K562 (cell line): ENCODE measurements at regions not wholly inside any gene's neighbourhood (a gene's known extent, or its start where the extent isn't known, plus 50 kb on each side); places are given as distances from the start of the nearest gene placed in this dataset.

ENCODE experiments used
- ATAC-seq: fragments of 200-7000 bp; cut with Tn5 transposase; 3 replicates; pipeline ENCODE4 v1.9.1; 2020; ENCODE audit warnings: moderate library complexity
- BruUV-seq: library from RNA; stranded (reverse); fragments of 400-500 nt; replicated peaks from 2 replicates; lab custom pipeline; 2021; lab: Mats Ljungman, UMichigan
- CTCF ChIA-PET: fragments of 300-600 bp; formaldehyde crosslinking; extraction: SDS; loops from one replicate; lab custom pipeline; 2021; ENCODE audit warnings: low intra/inter-chr PET ratio; lab: Yijun Ruan, JAX
- POLR2A ChIA-PET: fragments of 300-600, 350-650 bp; sonication (Branson Sonifier 250); formaldehyde crosslinking; extraction: SDS; loops from one replicate; lab custom pipeline; 2021; ENCODE audit warnings: antibody characterized with exemption, inconsistent platforms; lab: Yijun Ruan, JAX
- DNase-seq, 4 experiments: peaks; one replicate each; pipeline versions ENCODE4 v3.0.0 to v3.0.0-alpha.2; 2011 to 2018; ENCODE audit warnings: low spot score in 3 of 4, mixed read lengths in 3 of 4; ENCODE audit errors: extremely low read depth in 1 of 4
- FAIRE-seq: peaks from 2 replicates; lab custom pipeline; 2011; peaks lifted over from hg19 to GRCh38; lab: Jason Lieb, UNC
- H2AFZ ChIP-seq: 2 replicates; pipeline ENCODE4 v1.6.0; 2011; ENCODE audit warnings: low read depth, low read length, control low read depth, inconsistent platforms
- H3K27ac ChIP-seq: fragments of 200-600 bp; 3 replicates; pipeline ENCODE4 v1.8.0; 2011; ENCODE audit warnings: low read depth, mild to moderate bottlenecking, control low read depth, inconsistent platforms, low read length, moderate library complexity, mixed read lengths; ENCODE audit errors: extremely low read depth
- H3K27me3 ChIP-seq, 2 experiments: fragments of 300-600 bp in 1 of 2; 2 replicates in 1 of 2; 3 replicates in 1 of 2; pipeline versions ENCODE4 v1.6.0 to v1.8.0; 2011; ENCODE audit warnings: inconsistent platforms in 2 of 2, low read length in 2 of 2, mild to moderate bottlenecking in 1 of 2, mixed read lengths in 1 of 2, moderate library complexity in 1 of 2; ENCODE audit not compliant: control insufficient read depth in 2 of 2, insufficient read depth in 2 of 2
- H3K36me3 ChIP-seq: fragments of 300-600 bp; 3 replicates; pipeline ENCODE4 v1.8.0; 2011; ENCODE audit warnings: mild to moderate bottlenecking, low read length, inconsistent platforms; ENCODE audit not compliant: control insufficient read depth, insufficient read depth
- H3K4me1 ChIP-seq, 2 experiments: fragments of 200-600 bp in 1 of 2; replicated peaks in 1 of 2; 2 replicates in 1 of 2; 3 replicates in 1 of 2; pipeline versions ENCODE4 v1.5.1 to v1.8.0; 2011; ENCODE audit warnings: inconsistent platforms in 2 of 2, low read length in 2 of 2, mild to moderate bottlenecking in 1 of 2, mixed read lengths in 1 of 2, moderate library complexity in 1 of 2; ENCODE audit not compliant: control insufficient read depth in 2 of 2, insufficient read depth in 2 of 2
- H3K4me2 ChIP-seq: 2 replicates; pipeline ENCODE4 v1.6.1; 2011; ENCODE audit warnings: low read length, control low read depth, inconsistent platforms, mixed read lengths; ENCODE audit not compliant: insufficient read depth
- H3K4me3 ChIP-seq: fragments of 200-600 bp; sonication (generic), shearing (Covaris generic); 2 replicates; pipeline ENCODE4 v1.5.1; 2016; ENCODE audit warnings: control low read depth, inconsistent platforms
- H3K79me2 ChIP-seq: fragments of 200-600 bp; 3 replicates; pipeline ENCODE4 v1.8.0; 2011; ENCODE audit warnings: low read length, inconsistent platforms; ENCODE audit not compliant: control insufficient read depth, insufficient read depth
- H3K9ac ChIP-seq, 2 experiments: 2 replicates each; pipeline versions ENCODE4 v1.6.0 to v1.6.1; 2011; ENCODE audit warnings: low read depth in 2 of 2, low read length in 2 of 2, control low read depth in 1 of 2, inconsistent platforms in 1 of 2, mild to moderate bottlenecking in 1 of 2, mixed read lengths in 1 of 2; ENCODE audit not compliant: insufficient read depth in 1 of 2
- H3K9me1 ChIP-seq: one replicate; pipeline ENCODE4 v1.6.0; 2011; ENCODE audit warnings: inconsistent platforms, mild to moderate bottlenecking, low read length, moderate library complexity; ENCODE audit not compliant: control insufficient read depth, insufficient read depth
- H3K9me3 ChIP-seq: replicated peaks from 2 replicates; pipeline ENCODE4 v1.5.1; 2011; ENCODE audit warnings: low read depth, low read length, inconsistent platforms; ENCODE audit not compliant: control insufficient read depth, insufficient read depth
- H4K20me1 ChIP-seq: replicated peaks from 2 replicates; pipeline ENCODE4 v1.6.1; 2011; ENCODE audit warnings: low read length, inconsistent platforms, mixed read lengths; ENCODE audit not compliant: control insufficient read depth, insufficient read depth
- CBFA2T2 ChIP-seq: fragments of 450-650 bp; conservative IDR thresholded peaks from 2 replicates; pipeline ENCODE4 v1.6.1; 2017; ENCODE audit warnings: mild to moderate bottlenecking
- DACH1 ChIP-seq: fragments of 450-650 bp; IDR thresholded peaks from 2 replicates; pipeline ENCODE4 v1.6.1; 2018; ENCODE audit not compliant: partially characterized antibody
- E2F5 ChIP-seq: sonication (generic); formaldehyde crosslinking; IDR thresholded peaks from 2 replicates; pipeline ENCODE4 v1.8.0; 2022; ENCODE audit warnings: mild to moderate bottlenecking, missing genetic modification reagents
- FOXJ2 ChIP-seq: fragments of 200-800 bp; sonication (Bioruptor generic); IDR thresholded peaks from 2 replicates; pipeline ENCODE4 v1.6.1; 2016; ENCODE audit warnings: missing genetic modification characterization, missing compliant biosample characterization
- HCFC1 ChIP-seq: IDR thresholded peaks from 2 replicates; pipeline ENCODE4 v1.6.1; 2012; ENCODE audit warnings: low read depth, low read length, improper control_type of control experiment
- MTA2 ChIP-seq: fragments of 450-650 bp; IDR thresholded peaks from 2 replicates; pipeline ENCODE4 v1.6.1; 2016; ENCODE audit warnings: low read depth
- NFXL1 ChIP-seq: fragments of 450-650 bp; formaldehyde crosslinking; IDR thresholded peaks from 2 replicates; pipeline ENCODE4 v1.4.0; 2021; ENCODE audit warnings: mild to moderate bottlenecking
- PML ChIP-seq: IDR thresholded peaks from 2 replicates; pipeline ENCODE4 v1.6.1; 2012; ENCODE audit warnings: low read length, inconsistent platforms
- STAG1 ChIP-seq: sonication (generic); formaldehyde crosslinking; IDR thresholded peaks from 2 replicates; pipeline ENCODE4 v1.5.0; 2020; ENCODE audit warnings: missing genetic modification reagents, borderline replicate concordance
- TCFL5 ChIP-seq: fragments of 250-450 bp; sonication (Bioruptor Pico); conservative IDR thresholded peaks from 2 replicates; pipeline ENCODE4 v1.6.1; 2021; ENCODE audit warnings: mild to moderate bottlenecking, moderate library complexity, matching md5 sums
- USF1 ChIP-seq: sonication (generic); formaldehyde crosslinking; IDR thresholded peaks from 2 replicates; pipeline ENCODE4 v1.9.0; 2022; ENCODE audit warnings: mild to moderate bottlenecking, missing genetic modification reagents
- XRCC3 ChIP-seq: fragments of 450-650 bp; IDR thresholded peaks from 2 replicates; pipeline ENCODE4 v1.6.1; 2017; ENCODE audit warnings: mild to moderate bottlenecking, moderate library complexity
- XRCC5 ChIP-seq: fragments of 200-400 bp; formaldehyde crosslinking; IDR thresholded peaks from 2 replicates; pipeline ENCODE4 v1.6.1; 2017; ENCODE audit warnings: low read depth, mild to moderate bottlenecking, low read length
- ZNF175 ChIP-seq: fragments of 200-800 bp; sonication (Bioruptor generic); IDR thresholded peaks from 2 replicates; pipeline ENCODE4 v1.6.1; 2016; ENCODE audit warnings: low read depth, mild to moderate bottlenecking, missing genetic modification characterization, missing compliant biosample characterization
- ZNF57 ChIP-seq: fragments of 450-650 bp; formaldehyde crosslinking; IDR thresholded peaks from 2 replicates; pipeline ENCODE4 v1.4.0; 2020; ENCODE audit warnings: mild to moderate bottlenecking, moderate library complexity
- ZNF609 ChIP-seq: sonication (generic); formaldehyde crosslinking; IDR thresholded peaks from 2 replicates; pipeline ENCODE4 v1.8.1; 2023; ENCODE audit warnings: missing genetic modification reagents, mild to moderate bottlenecking, borderline replicate concordance
- ZNF75A ChIP-seq: fragments of 450-650 bp; formaldehyde crosslinking; IDR thresholded peaks from 2 replicates; pipeline ENCODE4 v1.4.0; 2020; ENCODE audit warnings: mild to moderate bottlenecking
- WGBS: fragments of 100-300 bp; shearing (Covaris generic); methylation state at CpG from one replicate; pipeline ENCODE4 v1.1.6; 2016; ENCODE audit warnings: low coverage, mixed read lengths; ENCODE audit not compliant: insufficient coverage; ENCODE audit errors: missing lambda C conversion rate; 5-methylcytosine and 5-hydroxymethylcytosine counted together
- in situ Hi-C: fragments of 300-500 bp; cut with MboI; formaldehyde crosslinking; loops from 4 replicates; pipeline ENCODE4 v1.15.0; 2018; ENCODE audit warnings: inconsistent platforms, mixed read lengths
- intact Hi-C: fragments of 100-400 bp; cut with micrococcal nuclease; formaldehyde crosslinking; loops from 2 replicates; pipeline ENCODE4 v1.14.2; 2022

- TF ChIP-seq ZNF57 (CRISPR knock-in tag) (no peak), E2F5 (CRISPR knock-in tag) (no peak), STAG1 (no peak), TCFL5 (CRISPR knock-in tag) (no peak), PML (no peak), XRCC3 (no peak)
- TF ChIP-seq, all 486 proteins: peak for 0
These were observed 274.3 kb downstream of the BCL11B start (continued) for GRCh38 chr14:98997526-98998205.

- DNase-seq (no peak), FAIRE-seq (no peak), ATAC-seq (no peak)
- Histone ChIP-seq H3K9ac (no peak overlapping the region), H3K36me3 (no peaks in the 10 kb centered on the region), H3K4me3 (no peak overlapping the region), H3K9me1 (no peaks in the 10 kb centered on the region), H4K20me1 (no peaks in the 10 kb centered on the region), H2AFZ (no peak overlapping the region), H3K4me2 (no peak overlapping the region), H3K4me1 (no peaks in the 10 kb centered on the region), H3K9me3 (no peaks in the 10 kb centered on the region), H3K27ac (no peak overlapping the region), H3K79me2 (no peaks in the 10 kb centered on the region), H3K27me3 (no peaks in the 10 kb centered on the region)
- in situ Hi-C loops, result no loop called here
- WGBS, result 0% methylated on average over 7 of the region's 9 CpGs
- intact Hi-C loops, result no loop called here
- BruUV-seq, result no TSS peak
- POLR2A ChIA-PET, result no interaction called here
- CTCF ChIA-PET, result no interaction called here
- no peak for TF ChIP-seq ZNF609 (CRISPR knock-in tag)
- TF ChIP-seq FOXJ2 (tag), result no peak
- no peak for TF ChIP-seq ZNF175 (CRISPR knock-in tag)
- TF ChIP-seq CBFA2T2, result 0 out of 2 replicates have a peak, but pooled peaks have one; percentile 17
- no peak for TF ChIP-seq XRCC5
- no peak for TF ChIP-seq DACH1
- TF ChIP-seq MTA2, result no peak
- no peak for TF ChIP-seq HCFC1
- 0 out of 2 replicates have a peak, but pooled peaks have one; percentile 37 for TF ChIP-seq USF1 (CRISPR knock-in tag)
- TF ChIP-seq ZNF75A, result no peak
- no peak for TF ChIP-seq NFXL1 (CRISPR knock-in tag)
These were observed 272.7 kb downstream of the BCL11B start for GRCh38 chr14:98999345-98999744.
